Activated CD4-positive, alpha-beta T cell treated with anti-CD3 and anti-CD28 coated beads for 36 hours (primary cell): ENCODE measurements at regions not wholly inside any gene's neighbourhood (a gene's known extent, or its start where the extent isn't known, plus 50 kb on each side); places are given as distances from the start of the nearest gene placed in this dataset.
A peak's percentile ranks its signal among the peaks of the same experiment; 100 is the strongest.

Source experiments
- ATAC-seq: fragments of 200-7000 bp; cut with Tn5 transposase; one replicate; pipeline ENCODE4 v1.10.0; 2021; ENCODE audit warnings: mild to moderate bottlenecking, moderate library complexity
- CTCF ChIA-PET: fragments of 350-600 bp; sonication (Branson Sonifier 250); formaldehyde crosslinking; loops from one replicate; lab custom pipeline; 2021; ENCODE audit warnings: antibody characterized with exemption; lab: Charles Lee
- POLR2A ChIA-PET: fragments of 350-600 bp; sonication (Branson Sonifier 250); formaldehyde crosslinking; loops from one replicate; lab custom pipeline; 2021; ENCODE audit warnings: antibody characterized with exemption, inconsistent platforms; lab: Charles Lee
- DNase-seq: peaks from one replicate; pipeline ENCODE4 v3.0.0-alpha.2; 2020
- H3K27ac Mint-ChIP-seq: one replicate; pipeline ENCODE4 v1.8.0; 2021; ENCODE audit warnings: mixed read lengths
- H3K27me3 Mint-ChIP-seq: one replicate; pipeline ENCODE4 v1.8.0; 2021; ENCODE audit warnings: mixed read lengths
- H3K36me3 Mint-ChIP-seq: one replicate; pipeline ENCODE4 v1.8.0; 2021; ENCODE audit warnings: low read depth, mixed read lengths
- H3K4me1 Mint-ChIP-seq: one replicate; pipeline ENCODE4 v1.8.0; 2021; ENCODE audit warnings: mixed read lengths
- H3K4me3 Mint-ChIP-seq: one replicate; pipeline ENCODE4 v1.8.0; 2021; ENCODE audit warnings: mild to moderate bottlenecking, moderate library complexity, mixed read lengths
- H3K9me3 Mint-ChIP-seq: one replicate; pipeline ENCODE4 v1.8.0; 2021; ENCODE audit warnings: low read depth, mixed read lengths
- intact Hi-C, 2 experiments: fragments of 100-400 bp; cut with DNase I in 1 of 2; cut with micrococcal nuclease in 1 of 2; formaldehyde crosslinking; loops; one replicate each; pipeline versions ENCODE4 v1.14.2 to v1.15.1; 2022 to 2024; cut with DNase I, micrococcal nuclease

DNA sequence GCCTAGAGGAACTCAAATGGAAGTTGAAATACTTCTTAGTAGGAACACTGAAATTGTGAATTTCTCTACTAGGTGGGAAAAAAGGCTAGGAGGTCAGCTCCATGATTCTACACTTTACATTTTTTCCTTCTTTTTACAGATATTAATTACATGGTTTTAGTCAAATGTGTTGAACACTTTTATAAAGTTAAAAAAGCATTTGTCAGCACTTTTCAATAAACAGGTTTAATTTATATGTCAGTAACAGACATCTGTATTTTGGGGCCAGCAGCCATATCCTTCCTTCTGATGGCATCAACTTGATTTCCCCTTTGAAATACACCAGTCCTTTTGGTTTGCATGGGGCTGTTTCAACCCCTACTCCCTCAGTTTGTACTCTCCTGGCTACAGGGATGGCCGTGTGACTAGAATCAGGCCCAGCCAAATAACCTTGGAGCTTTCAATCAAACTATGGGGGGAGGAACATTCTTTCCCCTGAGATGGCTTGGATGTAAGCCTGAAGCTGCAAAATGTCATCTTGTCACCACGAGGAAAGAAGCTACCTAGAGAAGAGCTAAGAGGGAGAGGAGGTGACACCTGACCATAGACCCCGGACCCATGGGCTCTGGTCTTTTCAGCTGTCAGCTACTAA, 171.0 kb upstream of the NEBL start:
- Mint-ChIP-seq H3K36me3 (no peaks in the 10 kb centered on the region), H3K4me3 (no peak overlapping the region), H3K9me3 (no peaks in the 10 kb centered on the region), H3K27ac (no peak overlapping the region), H3K4me1 (no peaks in the 10 kb centered on the region), H3K27me3 (peaks cover 5% of the 10 kb centered on the region)
- ATAC-seq (no peak), DNase-seq (no peak)
- ChIA-PET POLR2A (no interaction called here), CTCF (no interaction called here)
- intact Hi-C loops, result no loop called here

DNA sequence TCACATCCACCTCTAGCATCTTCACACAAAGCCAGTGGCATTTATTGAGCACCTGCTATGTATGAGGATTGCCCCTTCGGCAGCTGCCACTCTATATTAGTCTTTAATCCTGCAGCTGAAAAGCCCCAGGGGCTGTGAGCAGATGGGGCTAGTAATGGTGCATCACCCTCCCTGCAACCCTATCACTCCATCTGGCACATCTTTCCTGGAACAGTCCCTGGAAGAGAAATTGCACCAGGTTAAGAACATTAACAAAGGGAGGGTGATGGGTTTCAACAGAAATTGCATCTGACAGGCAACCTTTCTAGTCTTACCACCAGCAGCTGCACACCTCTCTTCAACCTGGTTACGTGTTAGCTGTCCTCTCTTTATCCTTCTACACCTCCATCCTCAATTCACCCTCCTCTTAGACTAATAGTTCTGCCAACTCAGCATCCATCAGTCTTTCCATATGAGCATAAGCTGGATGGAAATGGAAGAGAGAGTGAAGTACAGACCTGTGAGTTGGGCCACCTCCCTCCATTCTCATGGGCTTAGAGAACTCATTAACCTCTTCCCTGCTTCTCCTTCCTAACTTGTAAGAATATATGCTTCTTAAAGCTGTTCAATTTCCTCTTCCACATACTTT, 168.6 kb upstream of the NEBL start:
- CTCF ChIA-PET, result no interaction called here
- no peak overlapping the region for H3K4me3 Mint-ChIP-seq
- H3K27me3 Mint-ChIP-seq, result peaks cover 7% of the 10 kb centered on the region
- intact Hi-C loops, result no loop called here
- POLR2A ChIA-PET, result no interaction called here
- no peaks in the 10 kb centered on the region for H3K36me3 Mint-ChIP-seq
- ATAC-seq (no peak), DNase-seq (no peak)
- H3K27ac Mint-ChIP-seq, result no peak overlapping the region
- no peaks in the 10 kb centered on the region for H3K4me1 Mint-ChIP-seq
- no peaks in the 10 kb centered on the region for H3K9me3 Mint-ChIP-seq

DNA sequence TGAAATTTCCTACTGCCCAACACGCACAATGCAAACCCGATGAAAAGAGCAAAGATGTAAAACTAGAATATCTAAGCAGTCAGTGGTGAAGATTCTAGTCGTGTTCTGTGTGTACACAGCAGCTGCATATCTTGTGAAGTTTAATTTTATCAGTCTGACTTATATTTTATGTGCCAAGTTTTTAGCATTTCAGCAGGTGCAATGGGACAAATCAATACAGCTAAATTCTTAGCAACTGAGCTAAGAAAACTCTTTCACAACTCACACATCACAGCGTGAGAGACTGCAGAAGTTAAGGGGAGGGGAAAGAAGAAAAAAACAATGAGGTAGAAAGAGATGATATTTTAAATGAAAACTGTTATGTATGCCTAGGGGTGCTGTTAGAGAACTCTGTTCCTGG, 164.9 kb upstream of the NEBL start:
- POLR2A ChIA-PET, result no interaction called here

DNA sequence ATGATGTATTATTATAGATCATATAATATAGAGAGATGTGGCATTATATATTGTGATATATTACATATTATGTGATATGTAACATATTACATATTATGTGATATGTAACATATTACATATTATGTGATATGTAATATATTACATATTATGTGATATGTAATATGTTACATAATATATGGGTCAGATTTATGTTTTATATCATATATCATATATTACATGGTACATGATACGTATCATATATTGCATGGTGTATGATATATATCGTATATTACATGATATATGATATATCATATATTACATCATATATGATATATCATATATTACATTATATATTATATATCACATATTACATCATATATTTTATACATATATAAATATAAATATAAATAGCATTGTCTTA, 164.1 kb upstream of the NEBL start:
- Mint-ChIP-seq H3K4me3 (no peak overlapping the region), H3K27me3 (peaks cover 8% of the 10 kb centered on the region), H3K36me3 (no peaks in the 10 kb centered on the region), H3K9me3 (no peaks in the 10 kb centered on the region), H3K4me1 (no peaks in the 10 kb centered on the region), H3K27ac (no peak overlapping the region)
- POLR2A ChIA-PET, result no interaction called here
- CTCF ChIA-PET, result no interaction called here
- no peak for ATAC-seq
- intact Hi-C loops, result no loop called here
- no peak for DNase-seq

More for the DNA sequence above, 164.9 kb upstream of the NEBL start:
- no peak for ATAC-seq
- peaks cover 8% of the 10 kb centered on the region for H3K27me3 Mint-ChIP-seq
- H3K27ac Mint-ChIP-seq, result no peak overlapping the region
- CTCF ChIA-PET, result interaction anchor here (0.7 kb wide), 1 partner anchor 204 kb away, joined by 3 read pairs; no protein-coding TSS in a partner anchor
- intact Hi-C loops, result no loop called here
- no peak overlapping the region for H3K4me3 Mint-ChIP-seq
- no peaks in the 10 kb centered on the region for H3K9me3 Mint-ChIP-seq
- DNase-seq, result no peak
- H3K4me1 Mint-ChIP-seq, result no peaks in the 10 kb centered on the region
- H3K36me3 Mint-ChIP-seq, result no peaks in the 10 kb centered on the region

DNA sequence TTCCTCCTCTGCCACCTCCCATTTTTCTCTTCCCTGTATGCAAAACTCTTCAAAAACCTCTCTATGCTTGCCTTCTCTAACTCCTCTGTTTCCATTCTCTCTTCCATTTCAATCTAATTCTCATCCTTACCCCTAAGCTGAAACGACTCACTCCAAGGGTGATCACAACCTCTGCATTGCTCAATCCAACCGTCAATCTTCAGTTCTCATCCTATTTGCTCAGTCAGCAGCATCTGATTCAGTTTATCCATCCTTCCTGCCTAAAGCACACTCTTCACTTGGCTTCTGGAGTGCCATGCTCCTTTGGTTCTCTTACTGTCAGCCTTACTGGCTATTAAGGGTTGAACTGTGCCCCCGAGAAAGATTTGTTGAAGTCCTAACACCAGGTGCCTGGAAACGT, 163.5 kb upstream of the NEBL start:
- Mint-ChIP-seq H3K36me3 (no peaks in the 10 kb centered on the region), H3K27me3 (peaks cover 8% of the 10 kb centered on the region), H3K27ac (no peak overlapping the region), H3K4me1 (peaks cover 5% of the 10 kb centered on the region), H3K9me3 (no peaks in the 10 kb centered on the region), H3K4me3 (no peak overlapping the region)
- no peak for ATAC-seq
- ChIA-PET CTCF (no interaction called here), POLR2A (no interaction called here)
- intact Hi-C loops, result no loop called here
- DNase-seq, result no peak

DNA sequence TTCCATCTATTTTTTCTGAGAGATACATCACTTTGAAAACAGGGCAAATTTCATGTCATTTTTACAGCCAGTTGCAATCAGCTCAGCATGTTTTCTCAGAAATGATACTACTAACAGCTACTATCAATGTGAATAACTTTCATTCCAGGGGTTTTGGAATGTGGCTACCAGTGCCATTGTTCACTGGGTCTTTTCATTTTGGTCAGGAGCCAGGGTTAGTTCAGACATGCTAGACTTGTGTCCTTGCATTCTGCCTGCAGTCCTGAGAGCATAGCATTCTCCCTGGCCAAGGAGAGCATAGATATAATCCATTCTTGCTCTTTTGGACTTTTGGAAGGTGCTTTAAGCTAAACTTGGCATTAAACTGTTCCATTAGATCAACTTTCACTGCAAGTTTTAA, 160.9 kb upstream of the NEBL start:
- no peak overlapping the region for H3K27ac Mint-ChIP-seq
- H3K9me3 Mint-ChIP-seq, result no peaks in the 10 kb centered on the region
- DNase-seq (no peak), ATAC-seq (no peak)
- peaks cover 9% of the 10 kb centered on the region for H3K4me1 Mint-ChIP-seq
- intact Hi-C loops, result no loop called here
- H3K4me3 Mint-ChIP-seq, result no peak overlapping the region
- peaks cover 5% of the 10 kb centered on the region for H3K27me3 Mint-ChIP-seq
- ChIA-PET CTCF (no interaction called here), POLR2A (no interaction called here)
- H3K36me3 Mint-ChIP-seq, result no peaks in the 10 kb centered on the region

DNA sequence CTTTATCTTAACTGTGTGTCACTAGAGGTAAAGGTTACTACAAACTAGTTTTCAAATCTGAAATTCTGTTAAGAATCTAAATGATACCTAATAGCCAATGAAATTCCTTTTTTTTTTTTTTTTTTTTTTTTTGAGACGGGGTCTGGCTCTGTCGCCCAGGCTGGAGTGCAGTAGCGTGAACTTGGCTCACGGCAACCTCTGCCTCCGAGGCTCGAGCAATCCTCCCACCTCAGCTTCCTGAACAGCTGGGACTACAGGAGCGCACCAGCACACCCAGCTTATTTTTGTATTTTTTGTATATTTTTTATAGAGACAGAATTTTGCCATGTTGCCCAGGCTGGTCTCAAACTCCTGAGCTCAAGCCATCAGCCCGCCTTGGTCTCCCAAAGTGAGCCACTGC, 160.3 kb upstream of the NEBL start:
- peaks cover 5% of the 10 kb centered on the region for H3K27me3 Mint-ChIP-seq
- no peaks in the 10 kb centered on the region for H3K9me3 Mint-ChIP-seq
- H3K36me3 Mint-ChIP-seq, result no peaks in the 10 kb centered on the region
- DNase-seq, result no peak
- no peak for ATAC-seq
- ChIA-PET POLR2A (no interaction called here), CTCF (no interaction called here)
- intact Hi-C loops, result no loop called here
- H3K4me3 Mint-ChIP-seq, result no peak overlapping the region
- H3K27ac Mint-ChIP-seq, result no peak overlapping the region
- peaks cover 9% of the 10 kb centered on the region for H3K4me1 Mint-ChIP-seq

DNA sequence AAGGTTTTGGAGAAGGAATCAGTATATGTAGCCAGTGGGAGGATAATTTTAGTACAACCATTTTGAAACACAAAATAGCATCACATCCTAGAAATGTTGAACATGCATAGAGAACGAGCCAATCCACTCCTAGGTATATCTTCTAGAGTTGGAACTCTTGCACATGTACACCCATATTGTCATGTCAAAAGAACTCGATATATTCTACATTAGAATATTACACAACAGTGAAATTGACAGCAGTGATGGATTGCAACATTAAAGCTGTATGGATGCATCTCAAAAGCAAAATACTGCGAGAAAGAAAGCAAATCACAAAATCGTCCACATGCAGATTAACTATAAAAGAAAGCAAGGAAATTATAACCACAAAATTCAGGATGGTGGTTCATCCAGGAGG, 159.3 kb upstream of the NEBL start:
- ChIA-PET POLR2A (no interaction called here), CTCF (no interaction called here)
- Mint-ChIP-seq H3K9me3 (peaks cover under 1% of the 10 kb centered on the region), H3K27ac (no peak overlapping the region), H3K27me3 (peaks cover 6% of the 10 kb centered on the region), H3K4me1 (peaks cover 9% of the 10 kb centered on the region), H3K36me3 (no peaks in the 10 kb centered on the region), H3K4me3 (no peak overlapping the region)
- ATAC-seq (no peak), DNase-seq (no peak)
- intact Hi-C loops, result no loop called here

DNA sequence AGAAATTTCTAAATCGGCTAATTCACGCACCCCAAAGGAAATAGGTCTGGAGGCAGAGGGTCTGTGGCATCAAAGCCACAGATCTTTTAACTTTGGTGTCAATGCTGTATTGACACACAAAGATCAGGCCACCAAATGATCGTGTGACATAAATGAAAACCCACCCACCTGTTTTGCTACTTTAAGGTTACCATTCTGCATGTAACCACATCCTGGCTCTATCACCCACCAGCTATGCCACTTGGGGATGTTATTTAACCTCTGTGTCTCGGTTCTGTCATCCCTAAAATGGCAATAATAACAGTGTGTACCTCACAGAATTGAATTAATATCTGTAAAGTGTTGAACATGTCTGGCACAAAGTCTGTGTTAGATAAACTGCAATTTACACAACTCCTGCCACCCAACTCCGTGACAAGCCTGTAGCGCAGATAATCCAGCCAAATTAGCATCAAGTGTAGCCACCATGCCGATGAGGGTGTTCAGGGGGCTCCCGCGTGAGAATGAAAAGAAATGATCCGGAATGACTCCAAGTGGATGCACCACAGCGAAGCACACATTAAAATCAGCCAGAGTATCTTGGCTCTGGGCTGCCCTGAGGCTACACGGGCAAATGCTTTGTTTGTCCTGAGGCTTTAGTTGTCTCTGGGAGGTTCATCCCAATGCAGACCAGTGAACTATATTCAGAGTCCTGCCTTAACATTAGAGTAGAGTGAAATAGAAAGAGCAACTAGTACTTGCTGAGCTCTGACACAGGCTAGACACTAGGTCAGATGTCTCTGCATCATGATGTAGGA, 158.4 kb upstream of the NEBL start:
- no peaks in the 10 kb centered on the region for H3K36me3 Mint-ChIP-seq
- H3K27ac Mint-ChIP-seq, result no peak overlapping the region
- H3K4me3 Mint-ChIP-seq, result no peak overlapping the region
- H3K4me1 Mint-ChIP-seq, result peaks cover 9% of the 10 kb centered on the region
- DNase-seq, result peak; percentile 19
- peaks cover 4% of the 10 kb centered on the region for H3K9me3 Mint-ChIP-seq
- intact Hi-C loops, result no loop called here
- POLR2A ChIA-PET, result no interaction called here
- ATAC-seq, result peak; percentile 61
- CTCF ChIA-PET, result interaction anchor here (1.0 kb wide), 1 partner anchor 24 kb away, joined by 3 read pairs; no protein-coding TSS in a partner anchor
- H3K27me3 Mint-ChIP-seq, result peaks cover 6% of the 10 kb centered on the region

DNA sequence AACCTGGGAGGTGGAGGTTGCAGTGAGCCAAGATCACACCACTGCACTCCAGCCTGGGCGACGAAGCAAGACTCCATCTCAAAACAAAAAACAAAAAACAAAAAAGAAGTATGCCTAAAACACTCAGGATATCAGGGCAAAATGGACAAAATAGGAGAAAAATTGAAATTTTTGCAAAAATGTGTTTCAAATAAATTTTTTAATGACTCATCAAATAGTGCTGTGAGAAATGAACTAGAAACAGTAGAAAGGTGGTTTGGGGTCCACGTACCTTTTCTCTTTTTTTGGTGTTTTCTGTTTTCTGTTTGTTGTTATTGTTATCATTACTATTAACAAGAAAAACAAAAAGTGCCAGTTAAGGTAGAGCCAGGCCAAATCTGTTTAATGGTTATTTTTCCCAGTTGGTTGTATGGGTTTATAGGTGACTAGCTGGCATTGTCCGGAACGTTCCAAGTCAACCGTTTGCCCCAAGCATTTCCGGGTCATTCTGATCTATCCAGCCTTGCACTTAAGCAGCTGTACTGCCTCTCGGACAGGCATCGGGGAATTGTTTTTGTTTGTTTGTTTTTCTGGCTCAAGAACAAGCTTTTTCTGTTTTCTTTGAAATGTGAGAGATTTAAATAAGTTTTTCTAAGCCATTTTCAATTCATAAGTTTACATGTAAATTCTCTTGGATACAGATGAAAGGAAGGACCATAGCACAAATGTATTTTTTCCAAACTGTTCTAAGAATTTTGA, 157.0 kb upstream of the NEBL start:
- peaks cover 4% of the 10 kb centered on the region for H3K9me3 Mint-ChIP-seq
- CTCF ChIA-PET, result interaction anchor here (0.6 to 1.0 kb wide), 2 partner anchors 25 to 697 kb away, joined by 3 read pairs; no protein-coding TSS in a partner anchor
- no peak overlapping the region for H3K4me3 Mint-ChIP-seq
- no peak overlapping the region for H3K27ac Mint-ChIP-seq
- peaks cover 6% of the 10 kb centered on the region for H3K27me3 Mint-ChIP-seq
- peaks cover 9% of the 10 kb centered on the region for H3K4me1 Mint-ChIP-seq
- intact Hi-C loops, result no loop called here
- ATAC-seq (no peak), DNase-seq (no peak)
- no peaks in the 10 kb centered on the region for H3K36me3 Mint-ChIP-seq
- POLR2A ChIA-PET, result no interaction called here

DNA sequence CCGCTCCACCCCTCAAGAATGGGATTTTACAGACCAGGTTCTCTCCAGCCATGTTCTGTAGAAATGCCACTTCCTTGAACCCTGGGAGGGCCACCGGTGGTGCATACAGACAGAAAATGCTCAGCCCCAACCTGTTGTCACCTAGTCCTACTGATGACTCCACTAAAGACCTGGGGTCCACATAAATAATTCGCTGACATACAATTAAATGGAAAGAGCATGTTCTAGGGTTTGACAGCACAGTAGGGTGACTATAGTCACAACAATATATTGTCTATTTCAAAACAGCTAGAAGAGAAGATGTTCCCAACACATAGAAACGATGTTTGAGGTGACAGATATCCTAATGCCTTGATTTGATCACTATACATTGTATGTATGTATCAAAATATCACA, 155.6 kb upstream of the NEBL start:
- Mint-ChIP-seq H3K36me3 (no peaks in the 10 kb centered on the region), H3K4me1 (peaks cover 9% of the 10 kb centered on the region), H3K27me3 (peaks cover 6% of the 10 kb centered on the region), H3K4me3 (no peak overlapping the region), H3K27ac (no peak overlapping the region), H3K9me3 (peaks cover 4% of the 10 kb centered on the region)
- CTCF ChIA-PET, result no interaction called here
- intact Hi-C loops, result no loop called here
- DNase-seq, result no peak
- ATAC-seq, result no peak
- POLR2A ChIA-PET, result no interaction called here
